ENCODE measurements at regions not wholly inside any gene's neighbourhood (a gene's known extent, or its start where the extent isn't known, plus 50 kb on each side); places are given as distances from the start of the nearest gene placed in this dataset.

- TF ChIP-seq CTCF (IDR thresholded peaks at IDR 0.05; ENCODE audit: insufficient read depth, low read length, poor library complexity, severe bottlenecking) (no peak), EZH2phosphoT487 (conservative IDR thresholded peaks at IDR 0.05; ENCODE audit: low read length) (no peak)
Observed at GRCh38 chr7:52005613-52006012, 689.0 kb upstream of the COBL start.
